DND-41 (cell line): ENCODE measurements at regions not wholly inside any gene's neighbourhood (a gene's known extent, or its start where the extent isn't known, plus 50 kb on each side); places are given as distances from the start of the nearest gene placed in this dataset.

Source experiments
- ATAC-seq: fragments of 200-7000 bp; cut with Tn5 transposase; 3 replicates; pipeline ENCODE4 v1.9.1; 2021; ENCODE audit warnings: low read depth; ENCODE audit not compliant: insufficient read depth
- DNase-seq: peaks from one replicate; pipeline ENCODE4 v3.0.0-alpha.2; 2020
- H2AFZ ChIP-seq: 2 replicates; pipeline ENCODE4 v1.6.0; 2012; ENCODE audit warnings: low read depth, low read length
- H3K27ac ChIP-seq: 2 replicates; pipeline ENCODE4 v1.5.1; 2012; ENCODE audit warnings: low read length, inconsistent platforms
- H3K27me3 ChIP-seq: fragments of 200-600 bp; sonication (generic); 2 replicates; pipeline ENCODE4 v1.6.0; 2012; ENCODE audit warnings: low read length, mild to moderate bottlenecking, inconsistent platforms; ENCODE audit not compliant: insufficient read depth, poor library complexity
- H3K36me3 ChIP-seq: 2 replicates; pipeline ENCODE4 v1.5.1; 2012; ENCODE audit warnings: low read length, inconsistent platforms; ENCODE audit not compliant: insufficient read depth
- H3K4me1 ChIP-seq: 2 replicates; pipeline ENCODE4 v1.5.1; 2012; ENCODE audit warnings: mild to moderate bottlenecking, low read length; ENCODE audit not compliant: insufficient read depth
- H3K4me2 ChIP-seq: 2 replicates; pipeline ENCODE4 v1.6.0; 2012; ENCODE audit warnings: mild to moderate bottlenecking, moderate library complexity, low read length, inconsistent platforms; ENCODE audit not compliant: insufficient read depth
- H3K4me3 ChIP-seq, 2 experiments: fragments of 200-600 bp in 1 of 2; shearing (Covaris generic) in 1 of 2; 2 replicates each; pipeline ENCODE4 v1.5.1; 2012 to 2016; ENCODE audit warnings: inconsistent platforms in 2 of 2, low read length in 2 of 2, mild to moderate bottlenecking in 2 of 2, low read depth in 1 of 2, moderate library complexity in 1 of 2
- H3K79me2 ChIP-seq: 2 replicates; pipeline ENCODE4 v1.6.0; 2012; ENCODE audit warnings: low read length, inconsistent platforms; ENCODE audit not compliant: insufficient read depth
- H3K9ac ChIP-seq: 2 replicates; pipeline ENCODE4 v1.6.0; 2012; ENCODE audit warnings: low read depth, mild to moderate bottlenecking, inconsistent platforms, low read length, moderate library complexity
- H3K9me3 ChIP-seq: 2 replicates; pipeline ENCODE4 v1.5.1; 2012; ENCODE audit warnings: low read length, moderate library complexity, mild to moderate bottlenecking, inconsistent platforms; ENCODE audit not compliant: insufficient read depth, severe bottlenecking
- H4K20me1 ChIP-seq: 2 replicates; pipeline ENCODE4 v1.6.0; 2012; ENCODE audit warnings: low read length; ENCODE audit not compliant: insufficient read depth
- CTCF ChIP-seq: IDR thresholded peaks from 2 replicates; pipeline ENCODE4 v1.5.1; 2012; ENCODE audit warnings: borderline replicate concordance, low read length, moderate library complexity, mild to moderate bottlenecking; ENCODE audit not compliant: poor library complexity, severe bottlenecking; ENCODE audit errors: extremely low read depth
- EZH2 ChIP-seq: IDR thresholded peaks from 3 replicates; pipeline ENCODE4 v1.6.1; 2012; ENCODE audit warnings: borderline replicate concordance, low read depth, mild to moderate bottlenecking, moderate library complexity, low read length, inconsistent platforms; ENCODE audit not compliant: severe bottlenecking

- H2AFZ ChIP-seq, result no peak overlapping the region
- no peak for TF ChIP-seq EZH2
- no peak for TF ChIP-seq CTCF
- no peak overlapping the region for H3K4me2 ChIP-seq
These were observed 1636.8 kb downstream of the PCDH9 start for GRCh38 chr13:65593298-65593874.

GRCh38 chr13:65592731-65593130 is 1637.4 kb downstream of the PCDH9 start:
- Histone ChIP-seq H3K27me3 (no peaks in the 10 kb centered on the region), H3K4me3 (no peak overlapping the region), H3K4me2 (no peak overlapping the region), H3K9me3 (no peaks in the 10 kb centered on the region), H3K27ac (no peak overlapping the region), H3K9ac (no peak overlapping the region), H3K4me1 (no peaks in the 10 kb centered on the region), H3K79me2 (no peaks in the 10 kb centered on the region), H2AFZ (no peak overlapping the region), H4K20me1 (no peaks in the 10 kb centered on the region), H3K36me3 (no peaks in the 10 kb centered on the region)
- no peak for ATAC-seq
- DNase-seq, result no peak
- TF ChIP-seq EZH2 (no peak), CTCF (no peak)

More at GRCh38 chr13:65593298-65593874, 1636.8 kb downstream of the PCDH9 start:
- DNase-seq (no peak), ATAC-seq (no peak)
- Histone ChIP-seq H3K79me2 (no peaks in the 10 kb centered on the region), H3K27me3 (no peaks in the 10 kb centered on the region), H3K27ac (no peak overlapping the region), H3K9ac (no peak overlapping the region), H3K4me3 (no peak overlapping the region), H3K36me3 (no peaks in the 10 kb centered on the region), H3K4me1 (no peaks in the 10 kb centered on the region), H3K9me3 (no peaks in the 10 kb centered on the region), H4K20me1 (no peaks in the 10 kb centered on the region)

- H2AFZ ChIP-seq, result no peak overlapping the region
These were observed 1644.8 kb downstream of the PCDH9 start for GRCh38 chr13:65585346-65585745.

More at GRCh38 chr13:65585346-65585745, 1644.8 kb downstream of the PCDH9 start:
- H3K4me1 ChIP-seq, result no peaks in the 10 kb centered on the region
- no peaks in the 10 kb centered on the region for H3K79me2 ChIP-seq
- H3K4me2 ChIP-seq, result no peak overlapping the region
- DNase-seq, result no peak
- no peak for ATAC-seq
- no peaks in the 10 kb centered on the region for H4K20me1 ChIP-seq
- no peak overlapping the region for H3K9ac ChIP-seq
- no peak for TF ChIP-seq CTCF
- TF ChIP-seq EZH2, result no peak
- H3K9me3 ChIP-seq, result no peaks in the 10 kb centered on the region
- H3K27me3 ChIP-seq, result no peaks in the 10 kb centered on the region
- H3K4me3 ChIP-seq, result no peak overlapping the region
- H3K27ac ChIP-seq, result no peak overlapping the region
- H3K36me3 ChIP-seq, result no peaks in the 10 kb centered on the region
